ENCODE measurements at regions not wholly inside any gene's neighbourhood (a gene's known extent, or its start where the extent isn't known, plus 50 kb on each side); places are given as distances from the start of the nearest gene placed in this dataset.
"Not testable (repeated sequence)": the region's sequence is repeated elsewhere in the genome, so short reads cannot be mapped to it uniquely, and the experiment has no call there.

DNA sequence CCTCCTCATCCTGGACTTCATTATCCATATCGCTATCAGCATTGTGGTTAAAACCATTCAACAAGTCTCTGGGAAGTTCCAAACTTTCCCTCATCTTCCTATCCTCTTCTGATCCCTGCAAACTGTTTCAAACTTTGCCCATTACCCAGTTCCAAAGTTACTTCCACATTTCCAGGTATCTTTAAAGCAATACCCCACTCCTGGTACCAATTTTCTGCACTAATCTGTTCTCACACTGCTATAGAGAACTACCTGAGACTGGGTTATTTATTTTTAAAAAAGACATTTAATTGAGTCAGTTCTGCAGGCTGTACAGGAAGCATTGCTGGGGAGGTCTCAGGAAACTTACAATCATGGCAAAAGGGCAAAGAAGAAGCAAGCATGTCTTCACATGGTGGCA is 147.3 kb downstream of the ARL4A start:
- Histone ChIP-seq H3K9me3 (ENCODE audit: insufficient read depth, low read length) (no peaks in the 10 kb centered on the region), H3K9ac (ENCODE audit: low read length) (no peak overlapping the region), H3K4me2 (ENCODE audit: low read length) (no peak overlapping the region), H3K27ac (ENCODE audit: low read length) (no peak overlapping the region), H3K36me3 (replicated peaks; ENCODE audit: low read depth, low read length) (no peaks in the 10 kb centered on the region), H3K27me3 (ENCODE audit: low read depth, low read length) (no peaks in the 10 kb centered on the region), H3K4me3 (ENCODE audit: low read length) (no peak overlapping the region), H3K4me1 (ENCODE audit: low read length) (no peaks in the 10 kb centered on the region), H4K20me1 (ENCODE audit: insufficient read depth, low read length) (no peaks in the 10 kb centered on the region), H2AFZ (ENCODE audit: low read depth, low read length) (no peak overlapping the region), H3K79me2 (ENCODE audit: low read length) (no peaks in the 10 kb centered on the region)
- TF ChIP-seq, protein P1, sequence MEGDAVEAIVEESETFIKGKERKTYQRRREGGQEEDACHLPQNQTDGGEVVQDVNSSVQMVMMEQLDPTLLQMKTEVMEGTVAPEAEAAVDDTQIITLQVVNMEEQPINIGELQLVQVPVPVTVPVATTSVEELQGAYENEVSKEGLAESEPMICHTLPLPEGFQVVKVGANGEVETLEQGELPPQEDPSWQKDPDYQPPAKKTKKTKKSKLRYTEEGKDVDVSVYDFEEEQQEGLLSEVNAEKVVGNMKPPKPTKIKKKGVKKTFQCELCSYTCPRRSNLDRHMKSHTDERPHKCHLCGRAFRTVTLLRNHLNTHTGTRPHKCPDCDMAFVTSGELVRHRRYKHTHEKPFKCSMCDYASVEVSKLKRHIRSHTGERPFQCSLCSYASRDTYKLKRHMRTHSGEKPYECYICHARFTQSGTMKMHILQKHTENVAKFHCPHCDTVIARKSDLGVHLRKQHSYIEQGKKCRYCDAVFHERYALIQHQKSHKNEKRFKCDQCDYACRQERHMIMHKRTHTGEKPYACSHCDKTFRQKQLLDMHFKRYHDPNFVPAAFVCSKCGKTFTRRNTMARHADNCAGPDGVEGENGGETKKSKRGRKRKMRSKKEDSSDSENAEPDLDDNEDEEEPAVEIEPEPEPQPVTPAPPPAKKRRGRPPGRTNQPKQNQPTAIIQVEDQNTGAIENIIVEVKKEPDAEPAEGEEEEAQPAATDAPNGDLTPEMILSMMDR (IDR thresholded peaks at IDR 0.05; ENCODE audit: low read depth, low read length) = no peak
- no peak for TF ChIP-seq EZH2phosphoT487 (IDR thresholded peaks at IDR 0.05; ENCODE audit: low read depth)

DNA sequence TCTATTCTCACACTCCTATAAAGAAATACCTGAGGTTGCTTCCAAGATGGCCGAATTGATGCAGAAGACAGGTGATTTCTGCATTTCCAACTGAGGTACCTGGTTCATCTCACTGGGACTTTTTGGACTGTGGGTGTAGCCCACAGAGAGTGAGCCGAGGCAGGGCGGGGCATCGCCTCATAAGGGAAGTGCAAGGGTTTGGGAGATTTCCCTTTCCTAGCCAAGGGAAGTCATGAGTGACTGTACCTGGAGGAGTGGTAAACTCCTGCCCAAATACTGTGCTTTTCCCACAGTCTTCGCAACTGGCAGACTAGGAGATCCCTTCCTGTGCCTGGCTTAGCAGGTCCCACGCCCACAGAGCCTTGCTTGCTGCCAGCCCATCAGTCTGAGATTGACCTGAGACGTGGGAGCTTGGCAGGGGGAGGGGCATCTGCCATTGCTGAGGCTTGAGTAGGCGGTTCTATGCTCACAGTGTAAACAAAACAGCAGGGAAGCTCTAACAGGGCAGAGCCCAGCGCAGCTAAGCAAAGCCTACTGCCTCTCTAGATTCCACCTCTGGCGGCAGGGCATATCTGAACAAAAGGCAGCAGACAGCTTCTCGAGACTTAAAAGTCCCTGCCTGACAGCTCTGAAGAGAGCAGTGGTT is 152.2 kb downstream of the ARL4A start:
- Histone ChIP-seq H4K20me1 (ENCODE audit: insufficient read depth, low read length) (no peaks in the 10 kb centered on the region), H3K79me2 (ENCODE audit: low read length) (no peaks in the 10 kb centered on the region), H3K4me1 (ENCODE audit: low read length) (no peaks in the 10 kb centered on the region), H2AFZ (ENCODE audit: low read depth, low read length) (no peak overlapping the region), H3K27me3 (ENCODE audit: low read depth, low read length) (no peaks in the 10 kb centered on the region), H3K4me3 (ENCODE audit: low read length) (no peak overlapping the region), H3K4me2 (ENCODE audit: low read length) (no peak overlapping the region), H3K9me3 (ENCODE audit: insufficient read depth, low read length) (no peaks in the 10 kb centered on the region), H3K27ac (ENCODE audit: low read length) (no peak overlapping the region), H3K9ac (ENCODE audit: low read length) (no peak overlapping the region), H3K36me3 (replicated peaks; ENCODE audit: low read depth, low read length) (no peaks in the 10 kb centered on the region)
- TF ChIP-seq, protein P1 (IDR thresholded peaks at IDR 0.05; ENCODE audit: low read depth, low read length) = no peak
- TF ChIP-seq EZH2phosphoT487 (IDR thresholded peaks at IDR 0.05; ENCODE audit: low read depth) = no peak

DNA sequence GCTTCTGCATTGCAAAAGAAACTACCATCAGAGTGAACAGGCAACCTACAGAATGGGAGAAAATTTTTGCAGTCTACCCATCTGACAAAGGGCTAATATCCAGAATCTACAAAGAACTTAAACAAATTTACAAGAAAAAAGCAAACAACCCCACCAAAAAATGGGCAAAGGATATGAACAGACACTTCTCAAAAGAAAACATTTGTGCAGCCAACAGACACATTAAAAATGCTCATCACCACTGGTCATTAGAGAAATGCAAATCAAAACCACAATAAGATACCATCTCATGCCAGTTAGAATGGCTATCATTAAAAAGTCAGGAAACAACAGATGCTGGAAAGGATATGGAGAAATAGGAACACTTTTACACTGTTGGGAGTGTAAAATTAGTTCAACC is 157.3 kb downstream of the ARL4A start:
- not testable (repeated sequence) for H3K9ac ChIP-seq (ENCODE audit: low read length)

DNA sequence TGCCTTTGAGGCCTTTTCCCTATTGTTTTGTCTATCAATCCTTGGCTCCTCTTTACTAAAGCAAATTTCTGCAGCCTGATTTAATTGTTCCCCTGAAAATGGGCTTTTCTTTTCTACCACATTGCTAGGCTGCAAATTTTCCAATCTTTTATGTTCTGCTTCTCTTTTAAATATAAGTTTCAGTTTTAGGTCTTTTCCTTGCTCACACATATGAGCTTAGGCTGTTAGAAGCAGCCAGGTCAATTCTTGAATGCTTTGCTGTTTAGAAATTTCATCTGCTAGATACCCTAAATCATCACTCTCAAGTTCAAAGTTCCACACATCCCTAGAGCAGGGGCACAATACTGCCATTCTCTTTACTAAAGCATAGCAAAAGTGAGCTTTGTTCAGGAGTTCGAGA is 159.6 kb downstream of the ARL4A start:
- Histone ChIP-seq H3K27me3 (ENCODE audit: low read depth, low read length) (no peaks in the 10 kb centered on the region), H4K20me1 (ENCODE audit: insufficient read depth, low read length) (no peaks in the 10 kb centered on the region), H2AFZ (ENCODE audit: low read depth, low read length) (no peak overlapping the region), H3K36me3 (replicated peaks; ENCODE audit: low read depth, low read length) (no peaks in the 10 kb centered on the region), H3K79me2 (ENCODE audit: low read length) (no peaks in the 10 kb centered on the region), H3K4me3 (ENCODE audit: low read length) (no peak overlapping the region), H3K27ac (ENCODE audit: low read length) (no peak overlapping the region), H3K9ac (ENCODE audit: low read length) (no peak overlapping the region), H3K4me1 (ENCODE audit: low read length) (no peaks in the 10 kb centered on the region), H3K9me3 (ENCODE audit: insufficient read depth, low read length) (no peaks in the 10 kb centered on the region), H3K4me2 (ENCODE audit: low read length) (no peak overlapping the region)
- TF ChIP-seq, protein P1 (IDR thresholded peaks at IDR 0.05; ENCODE audit: low read depth, low read length) = no peak
- no peak for TF ChIP-seq EZH2phosphoT487 (IDR thresholded peaks at IDR 0.05; ENCODE audit: low read depth)

More for the DNA sequence above, 157.3 kb downstream of the ARL4A start:
- H3K27me3 ChIP-seq (ENCODE audit: low read depth, low read length); H3K9me3 ChIP-seq (ENCODE audit: insufficient read depth, low read length); H3K4me1 ChIP-seq (ENCODE audit: low read length); H3K27ac ChIP-seq (ENCODE audit: low read length); H3K4me2 ChIP-seq (ENCODE audit: low read length); H3K4me3 ChIP-seq (ENCODE audit: low read length); H4K20me1 ChIP-seq (ENCODE audit: insufficient read depth, low read length); H3K36me3 ChIP-seq (replicated peaks; ENCODE audit: low read depth, low read length); H2AFZ ChIP-seq (ENCODE audit: low read depth, low read length); H3K79me2 ChIP-seq (ENCODE audit: low read length): not testable (repeated sequence)

Measured in OCI-LY3 (cell line).